Effector memory CD4-positive, alpha-beta T cell (primary cell): ENCODE measurements at regions not wholly inside any gene's neighbourhood (a gene's known extent, or its start where the extent isn't known, plus 50 kb on each side); places are given as distances from the start of the nearest gene placed in this dataset.

ENCODE experiments used
- DNase-seq, 3 donors: peaks; one replicate each; pipeline ENCODE4 v3.0.0-alpha.2; 2020
- H3K27ac ChIP-seq: 2 replicates; pipeline ENCODE4 v1.7.0; 2013; ENCODE audit warnings: mild to moderate bottlenecking, low read length, moderate library complexity; ENCODE audit not compliant: insufficient read depth, poor library complexity, severe bottlenecking
- H3K27me3 ChIP-seq: replicated peaks from 2 replicates; pipeline ENCODE4 v1.7.0; 2013; ENCODE audit warnings: mild to moderate bottlenecking, low read length; ENCODE audit not compliant: insufficient read depth, control insufficient read depth, poor library complexity, severe bottlenecking
- H3K36me3 ChIP-seq: 2 replicates; pipeline ENCODE4 v1.7.0; 2013; ENCODE audit warnings: mild to moderate bottlenecking, low read length, moderate library complexity; ENCODE audit not compliant: control insufficient read depth, insufficient read depth
- H3K4me1 ChIP-seq: 2 replicates; pipeline ENCODE4 v1.7.0; 2013; ENCODE audit warnings: low read length, mild to moderate bottlenecking; ENCODE audit not compliant: control insufficient read depth, insufficient read depth, poor library complexity, severe bottlenecking
- H3K4me3 ChIP-seq: 2 replicates; pipeline ENCODE4 v1.7.0; 2013; ENCODE audit warnings: low read length, low read depth, mild to moderate bottlenecking; ENCODE audit not compliant: insufficient read depth, poor library complexity, severe bottlenecking
- H3K9me3 ChIP-seq: 2 replicates; pipeline ENCODE4 v1.7.0; 2013; ENCODE audit warnings: mild to moderate bottlenecking, low read length, moderate library complexity; ENCODE audit not compliant: control insufficient read depth

GRCh38 chr6:100173211-100173610, 179.2 kb upstream of the MCHR2 start:
- Histone ChIP-seq H3K36me3 (no peaks in the 10 kb centered on the region), H3K4me3 (no peak overlapping the region), H3K27ac (no peak overlapping the region), H3K27me3 (no peaks in the 10 kb centered on the region), H3K4me1 (no peaks in the 10 kb centered on the region), H3K9me3 (no peaks in the 10 kb centered on the region)
- no peak for DNase-seq

GRCh38 chr6:100172322-100172713, 178.3 kb upstream of the MCHR2 start:
- Histone ChIP-seq H3K27me3 (no peaks in the 10 kb centered on the region), H3K9me3 (no peaks in the 10 kb centered on the region), H3K36me3 (no peaks in the 10 kb centered on the region), H3K27ac (no peak overlapping the region), H3K4me3 (no peak overlapping the region), H3K4me1 (no peaks in the 10 kb centered on the region)
- DNase-seq: no peak

- Histone ChIP-seq H3K27me3 (no peaks in the 10 kb centered on the region), H3K4me3 (no peak overlapping the region), H3K9me3 (no peaks in the 10 kb centered on the region), H3K36me3 (no peaks in the 10 kb centered on the region), H3K27ac (no peak overlapping the region), H3K4me1 (no peaks in the 10 kb centered on the region)
- no peak for DNase-seq
Observed at GRCh38 chr6:100171533-100172321, 177.7 kb upstream of the MCHR2 start.

GRCh38 chr6:100168148-100168547, 174.1 kb upstream of the MCHR2 start:
- no peak overlapping the region for H3K4me3 ChIP-seq
- no peaks in the 10 kb centered on the region for H3K9me3 ChIP-seq
- no peak overlapping the region for H3K27ac ChIP-seq
- no peaks in the 10 kb centered on the region for H3K4me1 ChIP-seq
- H3K36me3 ChIP-seq: no peaks in the 10 kb centered on the region
- no peaks in the 10 kb centered on the region for H3K27me3 ChIP-seq
- no peak for DNase-seq

- no peaks in the 10 kb centered on the region for H3K9me3 ChIP-seq
- H3K36me3 ChIP-seq: no peaks in the 10 kb centered on the region
- H3K27me3 ChIP-seq: no peaks in the 10 kb centered on the region
- no peak overlapping the region for H3K27ac ChIP-seq
- no peak for DNase-seq
- no peak overlapping the region for H3K4me3 ChIP-seq
- no peaks in the 10 kb centered on the region for H3K4me1 ChIP-seq
Observed at GRCh38 chr6:100167585-100167984, 173.6 kb upstream of the MCHR2 start.

GRCh38 chr6:100166956-100167355, 172.9 kb upstream of the MCHR2 start:
- Histone ChIP-seq H3K9me3 (no peaks in the 10 kb centered on the region), H3K36me3 (no peaks in the 10 kb centered on the region), H3K4me3 (no peak overlapping the region), H3K27ac (no peak overlapping the region), H3K27me3 (no peaks in the 10 kb centered on the region), H3K4me1 (no peaks in the 10 kb centered on the region)
- DNase-seq: no peak

GRCh38 chr6:100165442-100165841, 171.4 kb upstream of the MCHR2 start:
- DNase-seq: no peak
- no peaks in the 10 kb centered on the region for H3K4me1 ChIP-seq
- H3K4me3 ChIP-seq: no peak overlapping the region
- H3K9me3 ChIP-seq: no peaks in the 10 kb centered on the region
- no peaks in the 10 kb centered on the region for H3K36me3 ChIP-seq
- no peaks in the 10 kb centered on the region for H3K27me3 ChIP-seq
- H3K27ac ChIP-seq: no peak overlapping the region

GRCh38 chr6:100163035-100163434, 169.0 kb upstream of the MCHR2 start:
- H3K27me3 ChIP-seq: no peaks in the 10 kb centered on the region
- H3K9me3 ChIP-seq: no peaks in the 10 kb centered on the region
- no peak overlapping the region for H3K27ac ChIP-seq
- no peak for DNase-seq
- no peak overlapping the region for H3K4me3 ChIP-seq
- H3K36me3 ChIP-seq: no peaks in the 10 kb centered on the region
- H3K4me1 ChIP-seq: no peaks in the 10 kb centered on the region

- no peaks in the 10 kb centered on the region for H3K27me3 ChIP-seq
- no peaks in the 10 kb centered on the region for H3K9me3 ChIP-seq
- H3K36me3 ChIP-seq: no peaks in the 10 kb centered on the region
- no peaks in the 10 kb centered on the region for H3K4me1 ChIP-seq
- H3K27ac ChIP-seq: no peak overlapping the region
- no peak for DNase-seq
- no peak overlapping the region for H3K4me3 ChIP-seq
Observed at GRCh38 chr6:100161782-100162365, 167.9 kb upstream of the MCHR2 start.

- H3K9me3 ChIP-seq: no peaks in the 10 kb centered on the region
- no peak overlapping the region for H3K4me3 ChIP-seq
- H3K4me1 ChIP-seq: no peaks in the 10 kb centered on the region
- DNase-seq: no peak
- no peak overlapping the region for H3K27ac ChIP-seq
- H3K27me3 ChIP-seq: no peaks in the 10 kb centered on the region
- no peaks in the 10 kb centered on the region for H3K36me3 ChIP-seq
Observed at GRCh38 chr6:100160930-100161329, 166.9 kb upstream of the MCHR2 start.
